HFFc6 (cell line): ENCODE measurements at regions not wholly inside any gene's neighbourhood (a gene's known extent, or its start where the extent isn't known, plus 50 kb on each side); places are given as distances from the start of the nearest gene placed in this dataset.

Experiments used
- DNase-seq: peaks from one replicate; pipeline ENCODE4 v3.0.0-alpha.2; 2018
- H3K27ac Mint-ChIP-seq: 2 replicates; pipeline ENCODE4 v1.8.0; 2020; ENCODE audit warnings: mild to moderate bottlenecking, mixed read lengths
- H3K27me3 Mint-ChIP-seq: 2 replicates; pipeline ENCODE4 v1.8.0; 2021; ENCODE audit warnings: mild to moderate bottlenecking, moderate library complexity, mixed read lengths; ENCODE audit not compliant: insufficient read depth
- H3K36me3 Mint-ChIP-seq: 2 replicates; pipeline ENCODE4 v1.8.0; 2021; ENCODE audit warnings: low read depth, mixed read lengths
- H3K4me1 Mint-ChIP-seq: 2 replicates; pipeline ENCODE4 v1.8.0; 2020; ENCODE audit warnings: low read depth, mixed read lengths
- H3K4me3 Mint-ChIP-seq: 2 replicates; pipeline ENCODE4 v1.8.0; 2020; ENCODE audit warnings: mild to moderate bottlenecking, moderate library complexity, mixed read lengths
- H3K9me3 Mint-ChIP-seq: 2 replicates; pipeline ENCODE4 v1.8.0; 2020; ENCODE audit warnings: mild to moderate bottlenecking, mixed read lengths
- CTCF ChIP-seq: fragments of 200-600 bp; sonication (generic); IDR thresholded peaks from 2 replicates; pipeline ENCODE4 v1.5.0; 2021; ENCODE audit warnings: antibody characterized with exemption, mild to moderate bottlenecking

DNA sequence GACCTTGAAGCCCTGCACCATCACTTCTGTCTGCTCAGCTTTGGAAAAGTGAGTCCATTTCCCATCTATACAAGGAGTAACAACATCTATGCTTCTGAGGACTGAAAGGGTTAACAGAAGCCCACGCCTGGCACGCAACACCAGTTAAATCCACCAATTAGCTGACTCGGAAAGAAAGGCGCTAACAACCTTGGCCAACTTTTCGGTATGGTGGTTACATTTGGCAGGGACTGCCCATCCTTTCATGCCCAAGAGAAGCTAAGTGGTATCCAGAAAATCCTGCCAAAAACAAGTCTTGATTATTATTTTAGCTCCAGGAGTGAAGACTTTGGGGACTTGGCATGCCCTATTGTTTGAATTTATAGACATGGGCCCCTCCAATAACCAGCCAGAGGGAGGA lies 202.3 kb upstream of the RPL38 start:
- no peak overlapping the region for H3K27ac Mint-ChIP-seq
- DNase-seq, result no peak
- H3K4me1 Mint-ChIP-seq, result no peaks in the 10 kb centered on the region
- H3K27me3 Mint-ChIP-seq, result peaks cover 3% of the 10 kb centered on the region
- no peak overlapping the region for H3K4me3 Mint-ChIP-seq
- TF ChIP-seq CTCF, result no peak
- H3K36me3 Mint-ChIP-seq, result peaks cover 12% of the 10 kb centered on the region
- peaks cover 60% of the 10 kb centered on the region for H3K9me3 Mint-ChIP-seq

DNA sequence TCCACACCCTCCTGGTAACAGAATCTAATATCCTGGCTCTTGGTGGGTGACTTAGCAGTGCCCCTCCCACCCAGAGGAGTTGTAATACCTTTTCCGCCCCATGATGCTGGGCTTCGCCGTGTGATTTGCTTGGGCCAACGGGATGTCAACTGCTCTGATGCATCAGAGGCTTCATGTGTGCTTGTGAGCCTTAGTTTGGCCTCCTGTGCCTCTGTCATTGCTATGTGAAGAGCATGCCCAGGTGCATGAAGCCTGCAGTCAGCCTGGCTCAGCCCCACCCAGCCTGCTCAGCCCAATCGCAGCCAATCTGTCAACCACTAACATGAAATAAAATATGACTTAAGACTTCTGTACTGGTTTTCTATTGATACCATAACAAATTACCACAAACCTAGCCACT lies 201.2 kb upstream of the RPL38 start:
- H3K27ac Mint-ChIP-seq, result no peak overlapping the region
- H3K9me3 Mint-ChIP-seq, result peaks cover 51% of the 10 kb centered on the region
- H3K36me3 Mint-ChIP-seq, result peaks cover 12% of the 10 kb centered on the region
- H3K4me3 Mint-ChIP-seq, result no peak overlapping the region
- no peak for DNase-seq
- peaks cover 3% of the 10 kb centered on the region for H3K27me3 Mint-ChIP-seq
- TF ChIP-seq CTCF, result no peak
- H3K4me1 Mint-ChIP-seq, result no peaks in the 10 kb centered on the region

- peaks cover 3% of the 10 kb centered on the region for H3K27me3 Mint-ChIP-seq
- no peak overlapping the region for H3K27ac Mint-ChIP-seq
- DNase-seq, result no peak
- H3K9me3 Mint-ChIP-seq, result peaks cover 61% of the 10 kb centered on the region
- H3K4me3 Mint-ChIP-seq, result no peak overlapping the region
- no peaks in the 10 kb centered on the region for H3K4me1 Mint-ChIP-seq
- no peak for TF ChIP-seq CTCF
- H3K36me3 Mint-ChIP-seq, result peaks cover 17% of the 10 kb centered on the region
Measured at GRCh38 chr17:74004056-74004455, 199.4 kb upstream of the RPL38 start.

DNA sequence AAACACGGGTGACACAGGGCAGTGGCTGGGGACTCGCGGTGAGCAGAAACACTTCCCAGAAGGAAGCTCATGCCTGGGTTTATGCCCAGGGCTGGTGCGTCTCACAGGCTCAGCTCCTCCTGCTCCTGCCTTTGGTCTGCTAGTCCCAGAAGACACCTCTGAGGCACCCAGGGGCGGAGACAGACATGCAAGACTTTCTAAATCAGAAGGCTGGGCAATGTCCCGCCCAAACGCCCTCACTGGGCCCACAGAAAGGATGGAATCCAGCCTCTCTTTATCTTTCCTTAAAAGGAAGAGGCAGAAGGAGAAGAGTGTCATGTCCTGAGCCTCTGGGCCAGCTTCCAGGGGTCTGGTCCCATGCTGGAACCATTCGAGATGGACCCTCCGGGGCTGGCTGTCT lies 197.7 kb upstream of the RPL38 start:
- H3K4me1 Mint-ChIP-seq, result no peaks in the 10 kb centered on the region
- peaks cover 3% of the 10 kb centered on the region for H3K27me3 Mint-ChIP-seq
- H3K27ac Mint-ChIP-seq, result no peak overlapping the region
- H3K4me3 Mint-ChIP-seq, result no peak overlapping the region
- no peak for DNase-seq
- no peak for TF ChIP-seq CTCF
- peaks cover 57% of the 10 kb centered on the region for H3K9me3 Mint-ChIP-seq
- peaks cover 11% of the 10 kb centered on the region; the same call in 1 of the 2 replicates for H3K36me3 Mint-ChIP-seq

DNA sequence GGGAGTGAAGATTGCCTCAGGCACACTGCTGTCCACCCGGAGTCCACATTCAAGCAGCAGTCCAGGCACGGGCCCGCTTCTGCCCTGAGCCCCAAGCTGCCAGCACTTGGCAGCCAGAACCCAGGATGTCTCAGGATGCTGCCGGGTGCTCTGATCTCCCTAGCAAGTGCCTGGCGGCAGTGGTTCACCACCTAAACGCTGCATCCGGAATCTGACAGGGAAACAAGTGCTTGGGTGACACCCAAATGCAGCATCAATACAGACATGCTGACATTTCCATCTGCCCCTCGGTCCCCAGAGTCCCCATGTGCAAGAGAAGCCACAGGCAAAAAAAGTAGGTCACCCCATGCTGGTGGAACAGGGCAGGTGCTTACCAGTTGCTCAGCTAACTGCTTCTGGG lies 197.1 kb upstream of the RPL38 start:
- H3K27me3 Mint-ChIP-seq, result peaks cover 3% of the 10 kb centered on the region
- no peak for TF ChIP-seq CTCF

GRCh38 chr17:74008196-74008595 lies 195.3 kb upstream of the RPL38 start:
- TF ChIP-seq CTCF, result no peak
- Mint-ChIP-seq H3K36me3 (peaks cover 11% of the 10 kb centered on the region; the same call in 1 of the 2 replicates), H3K4me1 (no peaks in the 10 kb centered on the region), H3K4me3 (no peak overlapping the region), H3K27ac (no peak overlapping the region), H3K27me3 (no peaks in the 10 kb centered on the region; the same call in none of the 2 replicates), H3K9me3 (peaks cover 47% of the 10 kb centered on the region)
- DNase-seq, result no peak

More for the DNA sequence above, 197.1 kb upstream of the RPL38 start:
- DNase-seq, result no peak
- Mint-ChIP-seq H3K9me3 (peaks cover 60% of the 10 kb centered on the region), H3K36me3 (peaks cover 11% of the 10 kb centered on the region; the same call in 1 of the 2 replicates), H3K4me3 (no peak overlapping the region), H3K27ac (no peak overlapping the region), H3K4me1 (no peaks in the 10 kb centered on the region)
